HL-60 (cell line): ENCODE measurements at regions not wholly inside any gene's neighbourhood (a gene's known extent, or its start where the extent isn't known, plus 50 kb on each side); places are given as distances from the start of the nearest gene placed in this dataset.

Source experiments
- TF ChIP-seq, protein P1 (sequence below): IDR thresholded peaks from 2 replicates; pipeline ENCODE4 v1.6.1; 2012; ENCODE audit warnings: low read depth; ENCODE audit not compliant: insufficient replicate concordance
- TF ChIP-seq, protein P2 (sequence below): IDR thresholded peaks from one replicate; pipeline ENCODE4 v1.5.1; 2011; ENCODE audit warnings: low read length, control low read depth, inconsistent platforms; ENCODE audit not compliant: insufficient read depth

DNA sequence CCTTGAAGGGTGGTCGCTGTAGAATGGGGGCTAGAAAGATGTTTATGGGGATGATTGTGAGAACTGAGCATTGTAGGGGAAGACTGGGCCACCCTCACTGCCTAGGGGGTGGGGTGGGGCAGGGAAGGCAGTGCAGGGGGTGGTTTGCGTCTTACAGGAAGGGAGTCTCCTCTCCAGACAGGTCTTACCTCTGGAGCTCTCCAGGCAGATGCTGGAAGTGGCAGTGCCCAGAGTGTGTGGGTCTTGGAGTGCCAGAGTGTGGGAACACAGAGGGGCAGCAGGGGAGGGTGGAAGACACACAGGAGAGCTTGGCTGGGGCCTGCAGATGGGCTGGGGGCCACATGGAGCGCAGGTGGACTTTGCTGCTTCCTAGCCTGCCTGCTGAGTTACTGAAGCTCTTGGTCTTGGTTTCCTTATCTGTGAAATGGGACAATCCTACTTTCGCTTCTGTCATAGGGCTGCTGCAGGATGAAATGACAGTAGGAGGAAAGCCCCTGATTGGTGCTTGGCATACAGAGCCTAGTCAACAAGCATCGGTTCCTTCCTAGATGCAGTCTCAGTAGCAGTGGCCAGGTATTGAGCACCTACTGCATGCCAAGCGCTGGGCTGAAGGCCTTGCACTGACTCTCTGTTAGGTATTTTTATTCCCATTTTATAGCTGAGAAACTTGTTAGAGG lies 118.3 kb downstream of the SLC25A47 start:
- TF ChIP-seq, protein P1, sequence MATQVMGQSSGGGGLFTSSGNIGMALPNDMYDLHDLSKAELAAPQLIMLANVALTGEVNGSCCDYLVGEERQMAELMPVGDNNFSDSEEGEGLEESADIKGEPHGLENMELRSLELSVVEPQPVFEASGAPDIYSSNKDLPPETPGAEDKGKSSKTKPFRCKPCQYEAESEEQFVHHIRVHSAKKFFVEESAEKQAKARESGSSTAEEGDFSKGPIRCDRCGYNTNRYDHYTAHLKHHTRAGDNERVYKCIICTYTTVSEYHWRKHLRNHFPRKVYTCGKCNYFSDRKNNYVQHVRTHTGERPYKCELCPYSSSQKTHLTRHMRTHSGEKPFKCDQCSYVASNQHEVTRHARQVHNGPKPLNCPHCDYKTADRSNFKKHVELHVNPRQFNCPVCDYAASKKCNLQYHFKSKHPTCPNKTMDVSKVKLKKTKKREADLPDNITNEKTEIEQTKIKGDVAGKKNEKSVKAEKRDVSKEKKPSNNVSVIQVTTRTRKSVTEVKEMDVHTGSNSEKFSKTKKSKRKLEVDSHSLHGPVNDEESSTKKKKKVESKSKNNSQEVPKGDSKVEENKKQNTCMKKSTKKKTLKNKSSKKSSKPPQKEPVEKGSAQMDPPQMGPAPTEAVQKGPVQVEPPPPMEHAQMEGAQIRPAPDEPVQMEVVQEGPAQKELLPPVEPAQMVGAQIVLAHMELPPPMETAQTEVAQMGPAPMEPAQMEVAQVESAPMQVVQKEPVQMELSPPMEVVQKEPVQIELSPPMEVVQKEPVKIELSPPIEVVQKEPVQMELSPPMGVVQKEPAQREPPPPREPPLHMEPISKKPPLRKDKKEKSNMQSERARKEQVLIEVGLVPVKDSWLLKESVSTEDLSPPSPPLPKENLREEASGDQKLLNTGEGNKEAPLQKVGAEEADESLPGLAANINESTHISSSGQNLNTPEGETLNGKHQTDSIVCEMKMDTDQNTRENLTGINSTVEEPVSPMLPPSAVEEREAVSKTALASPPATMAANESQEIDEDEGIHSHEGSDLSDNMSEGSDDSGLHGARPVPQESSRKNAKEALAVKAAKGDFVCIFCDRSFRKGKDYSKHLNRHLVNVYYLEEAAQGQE: no peak
- TF ChIP-seq, protein P2, sequence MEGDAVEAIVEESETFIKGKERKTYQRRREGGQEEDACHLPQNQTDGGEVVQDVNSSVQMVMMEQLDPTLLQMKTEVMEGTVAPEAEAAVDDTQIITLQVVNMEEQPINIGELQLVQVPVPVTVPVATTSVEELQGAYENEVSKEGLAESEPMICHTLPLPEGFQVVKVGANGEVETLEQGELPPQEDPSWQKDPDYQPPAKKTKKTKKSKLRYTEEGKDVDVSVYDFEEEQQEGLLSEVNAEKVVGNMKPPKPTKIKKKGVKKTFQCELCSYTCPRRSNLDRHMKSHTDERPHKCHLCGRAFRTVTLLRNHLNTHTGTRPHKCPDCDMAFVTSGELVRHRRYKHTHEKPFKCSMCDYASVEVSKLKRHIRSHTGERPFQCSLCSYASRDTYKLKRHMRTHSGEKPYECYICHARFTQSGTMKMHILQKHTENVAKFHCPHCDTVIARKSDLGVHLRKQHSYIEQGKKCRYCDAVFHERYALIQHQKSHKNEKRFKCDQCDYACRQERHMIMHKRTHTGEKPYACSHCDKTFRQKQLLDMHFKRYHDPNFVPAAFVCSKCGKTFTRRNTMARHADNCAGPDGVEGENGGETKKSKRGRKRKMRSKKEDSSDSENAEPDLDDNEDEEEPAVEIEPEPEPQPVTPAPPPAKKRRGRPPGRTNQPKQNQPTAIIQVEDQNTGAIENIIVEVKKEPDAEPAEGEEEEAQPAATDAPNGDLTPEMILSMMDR: no peak
